IMR-90 (cell line): ENCODE measurements at regions not wholly inside any gene's neighbourhood (a gene's known extent, or its start where the extent isn't known, plus 50 kb on each side); places are given as distances from the start of the nearest gene placed in this dataset.

Source experiments
- ATAC-seq: fragments of 200-7000 bp; cut with Tn5 transposase; 2 replicates; pipeline ENCODE4 v1.9.1; 2020; ENCODE audit warnings: low read depth, mild to moderate bottlenecking, moderate library complexity
- BruUV-seq: library from RNA; stranded (reverse); fragments of 400-500 nt; replicated peaks from 2 replicates; lab custom pipeline; 2021; lab: Mats Ljungman, UMichigan
- CTCF ChIA-PET: fragments of 300-600 bp; formaldehyde crosslinking; extraction: SDS; loops from one replicate; lab custom pipeline; 2021; ENCODE audit warnings: antibody characterized with exemption; lab: Yijun Ruan, JAX
- POLR2A ChIA-PET: fragments of 300-600 bp; sonication (Branson Sonifier 250); formaldehyde crosslinking; loops from one replicate; lab custom pipeline; 2022; ENCODE audit warnings: antibody characterized with exemption; ENCODE audit not compliant: unreplicated experiment; lab: Charles Lee
- DNase-seq: peaks from one replicate; pipeline ENCODE4 v3.0.0; 2013
- H2AFZ ChIP-seq: replicated peaks from 2 replicates; pipeline ENCODE3; 2013; ENCODE audit warnings: low read length, mild to moderate bottlenecking; ENCODE audit not compliant: poor library complexity
- H2AK5ac ChIP-seq: 2 replicates; pipeline ENCODE4 v1.6.1; 2013; ENCODE audit warnings: low read depth, low read length, inconsistent platforms
- H2AK9ac ChIP-seq: replicated peaks from 2 replicates; pipeline ENCODE3; 2013; ENCODE audit warnings: mild to moderate bottlenecking, low read depth, low read length, moderate library complexity; ENCODE audit not compliant: poor library complexity
- H2BK120ac ChIP-seq: 2 replicates; pipeline ENCODE4 v1.6.1; 2013; ENCODE audit warnings: low read depth, low read length, inconsistent platforms
- H2BK15ac ChIP-seq: 3 replicates; pipeline ENCODE4 v1.6.1; 2013; ENCODE audit warnings: low read depth, low read length, inconsistent platforms
- H2BK20ac ChIP-seq: 2 replicates; pipeline ENCODE4 v1.6.1; 2013; ENCODE audit warnings: low read depth, mild to moderate bottlenecking, inconsistent platforms, low read length, moderate library complexity
- H2BK5ac ChIP-seq: 2 replicates; pipeline ENCODE4 v1.6.1; 2013; ENCODE audit warnings: mild to moderate bottlenecking, low read depth, low read length, inconsistent platforms; ENCODE audit not compliant: poor library complexity, severe bottlenecking
- H3K14ac ChIP-seq: replicated peaks from 2 replicates; pipeline ENCODE4 v1.6.1; 2013; ENCODE audit warnings: low read depth, low read length, inconsistent platforms
- H3K18ac ChIP-seq: 2 replicates; pipeline ENCODE4 v1.6.1; 2013; ENCODE audit warnings: low read depth, low read length, control low read depth
- H3K23ac ChIP-seq: 2 replicates; pipeline ENCODE4 v1.6.1; 2013; ENCODE audit warnings: low read depth, low read length, inconsistent platforms
- H3K27ac ChIP-seq: 2 replicates; pipeline ENCODE4 v1.5.1; 2013; ENCODE audit warnings: mild to moderate bottlenecking, control low read depth, low read length; ENCODE audit not compliant: insufficient read depth
- H3K27me3 ChIP-seq: 2 replicates; pipeline ENCODE4 v1.6.1; 2013; ENCODE audit warnings: low read length; ENCODE audit not compliant: control insufficient read depth, insufficient read depth
- H3K36me3 ChIP-seq: 2 replicates; pipeline ENCODE4 v1.6.1; 2013; ENCODE audit warnings: low read length, mixed read lengths; ENCODE audit not compliant: control insufficient read depth, insufficient read depth
- H3K4ac ChIP-seq: 2 replicates; pipeline ENCODE4 v1.6.1; 2013; ENCODE audit warnings: low read depth, low read length, inconsistent platforms
- H3K4me1 ChIP-seq: 2 replicates; pipeline ENCODE4 v1.6.1; 2013; ENCODE audit warnings: low read length, mixed read lengths; ENCODE audit not compliant: control insufficient read depth, insufficient read depth
- H3K4me2 ChIP-seq: 2 replicates; pipeline ENCODE4 v1.6.1; 2013; ENCODE audit warnings: low read depth, mild to moderate bottlenecking, control low read depth, low read length, moderate library complexity
- H3K4me3 ChIP-seq: 2 replicates; pipeline ENCODE4 v1.5.1; 2013; ENCODE audit warnings: low read depth, mild to moderate bottlenecking, control low read depth, low read length, moderate library complexity; ENCODE audit not compliant: insufficient read depth
- H3K56ac ChIP-seq: 2 replicates; pipeline ENCODE4 v1.6.1; 2013; ENCODE audit warnings: low read length, inconsistent platforms; ENCODE audit not compliant: insufficient read depth; ENCODE audit errors: extremely low read depth
- H3K79me1 ChIP-seq, 2 experiments: 2 replicates each; pipeline ENCODE4 v1.6.1; 2013; ENCODE audit warnings: low read length in 2 of 2, inconsistent platforms in 1 of 2, low read depth in 1 of 2
- H3K9ac ChIP-seq: 2 replicates; pipeline ENCODE4 v1.6.1; 2013; ENCODE audit warnings: low read depth, low read length, control low read depth
- H3K9me1 ChIP-seq: 2 replicates; pipeline ENCODE4 v1.6.1; 2013; ENCODE audit warnings: low read length, inconsistent platforms; ENCODE audit not compliant: insufficient read depth
- H3K9me3 ChIP-seq: 2 replicates; pipeline ENCODE4 v1.6.1; 2013; ENCODE audit warnings: low read length; ENCODE audit not compliant: control insufficient read depth, insufficient read depth
- H4K20me1 ChIP-seq: 2 replicates; pipeline ENCODE4 v1.6.1; 2013; ENCODE audit warnings: low read length, inconsistent platforms; ENCODE audit not compliant: insufficient read depth
- H4K5ac ChIP-seq: 2 replicates; pipeline ENCODE4 v1.6.1; 2013; ENCODE audit warnings: mild to moderate bottlenecking, low read depth, low read length, control low read depth
- H4K8ac ChIP-seq, 2 experiments: 2 replicates each; pipeline ENCODE4 v1.6.1; 2013; ENCODE audit warnings: low read depth in 2 of 2, low read length in 2 of 2, control low read depth in 1 of 2, inconsistent platforms in 1 of 2
- H4K91ac ChIP-seq: 2 replicates; pipeline ENCODE4 v1.6.1; 2013; ENCODE audit warnings: low read depth, low read length, inconsistent platforms; ENCODE audit not compliant: insufficient read depth
- BHLHE40 ChIP-seq: fragments of 150-350 bp; IDR thresholded peaks from 2 replicates; pipeline ENCODE4 v1.6.1; 2016; ENCODE audit warnings: mild to moderate bottlenecking, low read depth, low read length
- CHD1 ChIP-seq: IDR thresholded peaks from 2 replicates; pipeline ENCODE4 v1.6.1; 2012; ENCODE audit warnings: low read depth, low read length, improper control_type of control experiment
- CTCF ChIP-seq: conservative IDR thresholded peaks from 2 replicates; pipeline ENCODE4 v1.5.1; 2012; ENCODE audit warnings: mild to moderate bottlenecking, low read depth, low read length, improper control_type of control experiment
- FOS ChIP-seq: fragments of 150-350 bp; IDR thresholded peaks from 2 replicates; pipeline ENCODE4 v1.6.1; 2016; ENCODE audit warnings: low read depth, low read length
- MAFK ChIP-seq: IDR thresholded peaks from 2 replicates; pipeline ENCODE4 v1.6.1; 2012; ENCODE audit warnings: low read depth, low read length, improper control_type of control experiment
- MAZ ChIP-seq: IDR thresholded peaks from 2 replicates; pipeline ENCODE4 v1.6.1; 2012; ENCODE audit warnings: low read depth, mild to moderate bottlenecking, low read length, improper control_type of control experiment, moderate library complexity, borderline replicate concordance
- MXI1 ChIP-seq: IDR thresholded peaks from 2 replicates; pipeline ENCODE4 v1.6.1; 2012; ENCODE audit warnings: low read depth, mild to moderate bottlenecking, low read length, moderate library complexity, borderline replicate concordance
- NFE2L2 ChIP-seq: fragments of 150-350 bp; IDR thresholded peaks from 2 replicates; pipeline ENCODE4 v1.6.1; 2016; ENCODE audit warnings: low read depth, mild to moderate bottlenecking, low read length
- POLR2A ChIP-seq: IDR thresholded peaks from 2 replicates; pipeline ENCODE4 v1.6.1; 2012; ENCODE audit warnings: mild to moderate bottlenecking, low read depth, low read length
- RAD21 ChIP-seq: IDR thresholded peaks from 2 replicates; pipeline ENCODE4 v1.6.1; 2012; ENCODE audit warnings: low read length, improper control_type of control experiment
- RCOR1 ChIP-seq: IDR thresholded peaks from 2 replicates; pipeline ENCODE4 v1.6.1; 2012; ENCODE audit warnings: mild to moderate bottlenecking, low read length, improper control_type of control experiment; ENCODE audit not compliant: insufficient replicate concordance
- RFX5 ChIP-seq: IDR thresholded peaks from 2 replicates; pipeline ENCODE4 v1.8.0; 2012; ENCODE audit warnings: low read depth, mild to moderate bottlenecking, low read length, moderate library complexity
- SMC3 ChIP-seq: fragments of 150-350 bp; IDR thresholded peaks from 2 replicates; pipeline ENCODE4 v1.6.1; 2016; ENCODE audit warnings: low read depth, mild to moderate bottlenecking, antibody characterized with exemption, low read length, moderate library complexity
- WGBS, 2 experiments: methylation state at CpG; one replicate each; pipeline versions ENCODE4 v1.1.5 to v1.1.7; 2013; ENCODE audit warnings: missing lambda C conversion rate in 2 of 2; ENCODE audit not compliant: insufficient read length in 1 of 2; ENCODE audit errors: extremely low coverage in 2 of 2; 5-methylcytosine and 5-hydroxymethylcytosine counted together
- dilution Hi-C: fragments of 300-500 bp; cut with HindIII; formaldehyde crosslinking; loops from one replicate; pipeline ENCODE4 v1.14.3; 2018; ENCODE audit warnings: low sequenced_read_pairs; ENCODE audit not compliant: unreplicated experiment
- in situ Hi-C: fragments of 300-500 bp; cut with MboI; formaldehyde crosslinking; loops from 3 replicates; pipeline ENCODE4 v1.14.3; 2019; ENCODE audit warnings: low sequenced_read_pairs, inconsistent platforms, mixed read lengths
- intact Hi-C: fragments of 100-400 bp; cut with micrococcal nuclease; formaldehyde crosslinking; loops from 2 replicates; pipeline ENCODE4 v1.10.0; 2022

- H3K18ac ChIP-seq = no peak overlapping the region
- DNase-seq = no peak
- H2BK20ac ChIP-seq = no peak overlapping the region
- H3K23ac ChIP-seq = no peak overlapping the region
- H2BK15ac ChIP-seq = no peak overlapping the region
- no peak overlapping the region for H2AK9ac ChIP-seq
- no peak overlapping the region for H3K4ac ChIP-seq
- no peaks in the 10 kb centered on the region for H3K9me1 ChIP-seq
- no peak overlapping the region for H3K4me2 ChIP-seq
- H4K20me1 ChIP-seq = no peaks in the 10 kb centered on the region
- no peak overlapping the region for H3K27ac ChIP-seq
- in situ Hi-C loops (no loop called here), intact Hi-C loops (no loop called here), dilution Hi-C loops (no loop called here)
- H4K91ac ChIP-seq = no peak overlapping the region
- TF ChIP-seq MXI1 (no peak), RCOR1 (no peak), CHD1 (no peak), RAD21 (no peak), BHLHE40 (no peak), MAZ (no peak), FOS (no peak), NFE2L2 (no peak), POLR2A (no peak), SMC3 (no peak), RFX5 (no peak), CTCF (no peak), MAFK (no peak)
- POLR2A ChIA-PET = no interaction called here
- peaks cover 2% of the 10 kb centered on the region for H3K9me3 ChIP-seq
- no peaks in the 10 kb centered on the region for H3K4me1 ChIP-seq
- H3K56ac ChIP-seq = no peak overlapping the region
- H2AFZ ChIP-seq = no peak overlapping the region
- no peak overlapping the region for H3K4me3 ChIP-seq
- H3K14ac ChIP-seq = no peak overlapping the region
- H3K27me3 ChIP-seq = no peaks in the 10 kb centered on the region
- no peak overlapping the region for H4K5ac ChIP-seq
- H2BK5ac ChIP-seq = no peak overlapping the region
- WGBS, 2 experiments = no CpG with 5 or more reads among the region's 3 CpGs
- H2BK120ac ChIP-seq = no peak overlapping the region
- no peak overlapping the region for H4K8ac ChIP-seq
- CTCF ChIA-PET = no interaction called here
- H3K36me3 ChIP-seq = no peaks in the 10 kb centered on the region
- H3K79me1 ChIP-seq = no peaks in the 10 kb centered on the region
- no peak overlapping the region for H3K9ac ChIP-seq
- BruUV-seq = no TSS peak
- H2AK5ac ChIP-seq = no peak overlapping the region
- no peak for ATAC-seq
These were observed 1018.6 kb upstream of the EYS start for GRCh38 chr6:66725670-66726069.
